ENCODE measurements at regions not wholly inside any gene's neighbourhood (a gene's known extent, or its start where the extent isn't known, plus 50 kb on each side); places are given as distances from the start of the nearest gene placed in this dataset.

GRCh38 chr4:91824773-91825172, 479.0 kb upstream of the GRID2 start:
- Mint-ChIP-seq H3K4me3 (no peak overlapping the region), H3K27ac (no peak overlapping the region), H3K4me1 (no peaks in the 10 kb centered on the region), H3K36me3 (peaks cover 0 to 2% (median 0%) of the 10 kb centered on the region in 3 donors), H3K27me3 (no peaks in the 10 kb centered on the region), H3K9me3 (peaks cover 10 to 39% (median 16%) of the 10 kb centered on the region in 5 donors)
- Histone ChIP-seq H3K27ac (ENCODE audit: low read depth, low read length) (no peak overlapping the region), H3K9me3 (ENCODE audit: low read length) (no peaks in the 10 kb centered on the region), H3K36me3 (ENCODE audit: insufficient read depth, low read length) (no peaks in the 10 kb centered on the region), H3K4me3 (ENCODE audit: low read length) (no peak overlapping the region), H3K27me3 (ENCODE audit: insufficient read depth, low read length, poor library complexity, severe bottlenecking) (no peaks in the 10 kb centered on the region), H3K4me1 (ENCODE audit: insufficient read depth, low read length) (no peaks in the 10 kb centered on the region)
- ChIA-PET POLR2A (no interaction called here), CTCF (no interaction called here)
- DNase-seq = no peak

GRCh38 chr4:91826186-91826585, 477.6 kb upstream of the GRID2 start:
- no peaks in the 10 kb centered on the region for H3K27me3 Mint-ChIP-seq

GRCh38 chr4:91827914-91828313, 475.9 kb upstream of the GRID2 start:
- H3K4me3 ChIP-seq (ENCODE audit: low read length) = no peak overlapping the region
- H3K4me1 ChIP-seq (ENCODE audit: insufficient read depth, low read length) = no peaks in the 10 kb centered on the region
- Mint-ChIP-seq H3K4me3 (no peak overlapping the region), H3K4me1 (no peaks in the 10 kb centered on the region), H3K9me3 (peaks cover 11 to 38% (median 18%) of the 10 kb centered on the region in 5 donors), H3K36me3 (no peaks in the 10 kb centered on the region), H3K27ac (no peak overlapping the region), H3K27me3 (no peaks in the 10 kb centered on the region)
- CTCF ChIA-PET = no interaction called here
- H3K27ac ChIP-seq (ENCODE audit: low read depth, low read length) = no peak overlapping the region
- no peak for DNase-seq
- POLR2A ChIA-PET = no interaction called here
- H3K9me3 ChIP-seq (ENCODE audit: low read length) = no peaks in the 10 kb centered on the region
- no peaks in the 10 kb centered on the region for H3K36me3 ChIP-seq (ENCODE audit: insufficient read depth, low read length)
- no peaks in the 10 kb centered on the region for H3K27me3 ChIP-seq (ENCODE audit: insufficient read depth, low read length, poor library complexity, severe bottlenecking)

More at GRCh38 chr4:91826186-91826585, 477.6 kb upstream of the GRID2 start:
- Histone ChIP-seq H3K27me3 (ENCODE audit: insufficient read depth, low read length, poor library complexity, severe bottlenecking) (no peaks in the 10 kb centered on the region), H3K4me1 (ENCODE audit: insufficient read depth, low read length) (no peaks in the 10 kb centered on the region), H3K27ac (ENCODE audit: low read depth, low read length) (no peak overlapping the region), H3K4me3 (ENCODE audit: low read length) (no peak overlapping the region), H3K36me3 (ENCODE audit: insufficient read depth, low read length) (no peaks in the 10 kb centered on the region), H3K9me3 (ENCODE audit: low read length) (no peaks in the 10 kb centered on the region)
- POLR2A ChIA-PET = no interaction called here
- DNase-seq = no peak
- H3K9me3 Mint-ChIP-seq = peaks cover 12 to 42% (median 17%) of the 10 kb centered on the region in 5 donors
- CTCF ChIA-PET = no interaction called here
- H3K4me1 Mint-ChIP-seq = no peaks in the 10 kb centered on the region
- H3K36me3 Mint-ChIP-seq = peaks cover 0 to 1% (median 0%) of the 10 kb centered on the region in 3 donors
- H3K27ac Mint-ChIP-seq = no peak overlapping the region
- H3K4me3 Mint-ChIP-seq = no peak overlapping the region

- Mint-ChIP-seq H3K36me3 (no peaks in the 10 kb centered on the region), H3K27me3 (peaks cover 0 to 1% of the 10 kb centered on the region in 2 donors), H3K27ac (no peak overlapping the region), H3K9me3 (peaks cover 22 to 37% (median 24%) of the 10 kb centered on the region in 5 donors), H3K4me3 (no peak overlapping the region), H3K4me1 (no peaks in the 10 kb centered on the region)
- Histone ChIP-seq H3K4me1 (ENCODE audit: insufficient read depth, low read length) (no peaks in the 10 kb centered on the region), H3K36me3 (ENCODE audit: insufficient read depth, low read length) (no peaks in the 10 kb centered on the region), H3K9me3 (ENCODE audit: low read length) (no peaks in the 10 kb centered on the region), H3K4me3 (ENCODE audit: low read length) (no peak overlapping the region), H3K27me3 (ENCODE audit: insufficient read depth, low read length, poor library complexity, severe bottlenecking) (no peaks in the 10 kb centered on the region), H3K27ac (ENCODE audit: low read depth, low read length) (no peak overlapping the region)
- DNase-seq = no peak
- POLR2A ChIA-PET = no interaction called here
- CTCF ChIA-PET = no interaction called here
These were observed 474.2 kb upstream of the GRID2 start for GRCh38 chr4:91829531-91829930.

GRCh38 chr4:91830681-91831395, 472.9 kb upstream of the GRID2 start:
- Mint-ChIP-seq H3K9me3 (peaks cover 20 to 32% (median 25%) of the 10 kb centered on the region in 5 donors), H3K4me3 (no peak overlapping the region), H3K27ac (no peak overlapping the region), H3K36me3 (no peaks in the 10 kb centered on the region), H3K27me3 (peaks cover 0 to 1% of the 10 kb centered on the region in 2 donors), H3K4me1 (no peaks in the 10 kb centered on the region)
- Histone ChIP-seq H3K27ac (ENCODE audit: low read depth, low read length) (no peak overlapping the region), H3K4me3 (ENCODE audit: low read length) (no peak overlapping the region), H3K27me3 (ENCODE audit: insufficient read depth, low read length, poor library complexity, severe bottlenecking) (no peaks in the 10 kb centered on the region), H3K36me3 (ENCODE audit: insufficient read depth, low read length) (no peaks in the 10 kb centered on the region), H3K4me1 (ENCODE audit: insufficient read depth, low read length) (no peaks in the 10 kb centered on the region), H3K9me3 (ENCODE audit: low read length) (no peaks in the 10 kb centered on the region)
- no peak for DNase-seq
- POLR2A ChIA-PET = no interaction called here
- CTCF ChIA-PET = no interaction called here

GRCh38 chr4:91837608-91838029, 466.1 kb upstream of the GRID2 start:
- ChIA-PET CTCF (no interaction called here), POLR2A (no interaction called here)
- H3K36me3 Mint-ChIP-seq = no peaks in the 10 kb centered on the region
- Histone ChIP-seq H3K4me3 (ENCODE audit: low read length) (no peak overlapping the region), H3K27ac (ENCODE audit: low read depth, low read length) (no peak overlapping the region), H3K27me3 (ENCODE audit: insufficient read depth, low read length, poor library complexity, severe bottlenecking) (no peaks in the 10 kb centered on the region), H3K4me1 (ENCODE audit: insufficient read depth, low read length) (no peaks in the 10 kb centered on the region), H3K36me3 (ENCODE audit: insufficient read depth, low read length) (no peaks in the 10 kb centered on the region), H3K9me3 (ENCODE audit: low read length) (no peaks in the 10 kb centered on the region)
- H3K27ac Mint-ChIP-seq = no peak overlapping the region
- H3K27me3 Mint-ChIP-seq = peaks cover 0 to 1% of the 10 kb centered on the region in 2 donors
- H3K9me3 Mint-ChIP-seq = peaks cover 15 to 35% (median 20%) of the 10 kb centered on the region in 5 donors
- no peaks in the 10 kb centered on the region for H3K4me1 Mint-ChIP-seq
- H3K4me3 Mint-ChIP-seq = no peak overlapping the region
- no peak for DNase-seq

- CTCF ChIA-PET = no interaction called here
- peaks cover 0 to 1% of the 10 kb centered on the region in 2 donors for H3K27me3 Mint-ChIP-seq
- peaks cover 14 to 31% (median 17%) of the 10 kb centered on the region in 5 donors for H3K9me3 Mint-ChIP-seq
- H3K9me3 ChIP-seq (ENCODE audit: low read length) = no peaks in the 10 kb centered on the region
- no peaks in the 10 kb centered on the region for H3K36me3 ChIP-seq (ENCODE audit: insufficient read depth, low read length)
- H3K27me3 ChIP-seq (ENCODE audit: insufficient read depth, low read length, poor library complexity, severe bottlenecking) = no peaks in the 10 kb centered on the region
- no peak overlapping the region for H3K27ac Mint-ChIP-seq
- H3K27ac ChIP-seq (ENCODE audit: low read depth, low read length) = no peak overlapping the region
- no peaks in the 10 kb centered on the region for H3K4me1 ChIP-seq (ENCODE audit: insufficient read depth, low read length)
- H3K4me3 ChIP-seq (ENCODE audit: low read length) = no peak overlapping the region
- no peaks in the 10 kb centered on the region for H3K4me1 Mint-ChIP-seq
- H3K4me3 Mint-ChIP-seq = no peak overlapping the region
- no peaks in the 10 kb centered on the region for H3K36me3 Mint-ChIP-seq
- DNase-seq = no peak
- POLR2A ChIA-PET = no interaction called here
These were observed 465.4 kb upstream of the GRID2 start for GRCh38 chr4:91838181-91838861.

- Mint-ChIP-seq H3K4me3 (no peak overlapping the region), H3K27ac (no peak overlapping the region), H3K4me1 (no peaks in the 10 kb centered on the region), H3K27me3 (no peaks in the 10 kb centered on the region), H3K36me3 (no peaks in the 10 kb centered on the region), H3K9me3 (peaks cover 0 to 23% (median 8%) of the 10 kb centered on the region in 5 donors)
- no peaks in the 10 kb centered on the region for H3K27me3 ChIP-seq (ENCODE audit: insufficient read depth, low read length, poor library complexity, severe bottlenecking)
- H3K27ac ChIP-seq (ENCODE audit: low read depth, low read length) = no peak overlapping the region
- DNase-seq = no peak
- CTCF ChIA-PET = no interaction called here
- H3K4me3 ChIP-seq (ENCODE audit: low read length) = no peak overlapping the region
- no peaks in the 10 kb centered on the region for H3K36me3 ChIP-seq (ENCODE audit: insufficient read depth, low read length)
- POLR2A ChIA-PET = no interaction called here
- no peaks in the 10 kb centered on the region for H3K9me3 ChIP-seq (ENCODE audit: low read length)
- H3K4me1 ChIP-seq (ENCODE audit: insufficient read depth, low read length) = no peaks in the 10 kb centered on the region
These were observed 463.4 kb upstream of the GRID2 start for GRCh38 chr4:91840359-91840758.

Measured in CD8-positive, alpha-beta memory T cell (primary cell).